Activated CD4-positive, alpha-beta memory T cell treated with anti-CD3 and anti-CD28 coated beads, Interleukin-2, amount 10 ng/mL, durations not matched to agents 7 days and 5 days (primary cell): ENCODE measurements at regions not wholly inside any gene's neighbourhood (a gene's known extent, or its start where the extent isn't known, plus 50 kb on each side); places are given as distances from the start of the nearest gene placed in this dataset.

Source experiments
- CTCF ChIA-PET: fragments of 350-600 bp; sonication (Branson Sonifier 250); formaldehyde crosslinking; loops from one replicate; lab custom pipeline; 2021; ENCODE audit warnings: antibody characterized with exemption, inconsistent platforms; lab: Charles Lee
- POLR2A ChIA-PET: fragments of 350-600 bp; sonication (Branson Sonifier 250); formaldehyde crosslinking; loops from one replicate; lab custom pipeline; 2021; ENCODE audit warnings: antibody characterized with exemption; lab: Charles Lee
- DNase-seq: peaks from one replicate; pipeline ENCODE4 v3.0.0-alpha.2; 2020
- H3K27ac Mint-ChIP-seq: one replicate; pipeline ENCODE4 v1.8.0; 2021; ENCODE audit warnings: mild to moderate bottlenecking, mixed read lengths
- H3K27me3 Mint-ChIP-seq: one replicate; pipeline ENCODE4 v1.8.0; 2021; ENCODE audit warnings: mixed read lengths
- H3K36me3 Mint-ChIP-seq: one replicate; pipeline ENCODE4 v1.8.0; 2021; ENCODE audit warnings: low read depth, mixed read lengths
- H3K4me1 Mint-ChIP-seq: one replicate; pipeline ENCODE4 v1.8.0; 2021; ENCODE audit warnings: mixed read lengths
- H3K4me3 Mint-ChIP-seq: one replicate; pipeline ENCODE4 v1.8.0; 2021; ENCODE audit warnings: mild to moderate bottlenecking, mixed read lengths
- H3K9me3 Mint-ChIP-seq: one replicate; pipeline ENCODE4 v1.8.0; 2021; ENCODE audit warnings: mixed read lengths

GRCh38 chr5:166349046-166349445 is 1942.4 kb upstream of the WWC1 start:
- Mint-ChIP-seq H3K27ac (no peak overlapping the region), H3K9me3 (peaks cover 2% of the 10 kb centered on the region), H3K4me1 (no peaks in the 10 kb centered on the region), H3K27me3 (no peaks in the 10 kb centered on the region), H3K36me3 (no peaks in the 10 kb centered on the region), H3K4me3 (no peak overlapping the region)
- no peak for DNase-seq
- CTCF ChIA-PET: no interaction called here
- POLR2A ChIA-PET: no interaction called here

- no peak for DNase-seq
- H3K4me1 Mint-ChIP-seq: no peaks in the 10 kb centered on the region
- no peaks in the 10 kb centered on the region for H3K27me3 Mint-ChIP-seq
- no peaks in the 10 kb centered on the region for H3K36me3 Mint-ChIP-seq
- no peak overlapping the region for H3K4me3 Mint-ChIP-seq
- ChIA-PET POLR2A (no interaction called here), CTCF (no interaction called here)
- H3K27ac Mint-ChIP-seq: no peak overlapping the region
- peaks cover 17% of the 10 kb centered on the region for H3K9me3 Mint-ChIP-seq
Measured at GRCh38 chr5:166353580-166353979, 1937.9 kb upstream of the WWC1 start.

DNA sequence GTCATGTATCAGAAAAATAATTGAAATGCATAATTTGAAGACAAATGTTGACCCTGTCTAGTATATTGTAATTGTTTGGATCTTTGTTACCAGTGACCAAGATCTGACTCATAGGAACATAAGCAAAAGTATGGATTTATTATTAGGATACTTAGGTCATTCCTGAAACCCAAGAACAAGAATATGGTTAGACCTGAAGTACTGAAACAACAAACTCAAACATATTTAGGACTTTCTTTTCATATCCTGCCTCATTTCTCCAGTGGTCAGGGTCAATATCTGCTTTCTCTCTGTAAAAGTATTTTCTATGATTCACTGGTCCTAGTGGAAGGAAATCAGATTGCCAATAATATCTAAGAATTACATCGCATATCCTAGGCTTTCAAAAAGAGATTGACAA is 1937.1 kb upstream of the WWC1 start:
- DNase-seq: no peak
- peaks cover 17% of the 10 kb centered on the region for H3K9me3 Mint-ChIP-seq
- no peaks in the 10 kb centered on the region for H3K36me3 Mint-ChIP-seq
- ChIA-PET CTCF (no interaction called here), POLR2A (no interaction called here)
- no peak overlapping the region for H3K27ac Mint-ChIP-seq
- H3K27me3 Mint-ChIP-seq: no peaks in the 10 kb centered on the region
- no peak overlapping the region for H3K4me3 Mint-ChIP-seq
- H3K4me1 Mint-ChIP-seq: no peaks in the 10 kb centered on the region

DNA sequence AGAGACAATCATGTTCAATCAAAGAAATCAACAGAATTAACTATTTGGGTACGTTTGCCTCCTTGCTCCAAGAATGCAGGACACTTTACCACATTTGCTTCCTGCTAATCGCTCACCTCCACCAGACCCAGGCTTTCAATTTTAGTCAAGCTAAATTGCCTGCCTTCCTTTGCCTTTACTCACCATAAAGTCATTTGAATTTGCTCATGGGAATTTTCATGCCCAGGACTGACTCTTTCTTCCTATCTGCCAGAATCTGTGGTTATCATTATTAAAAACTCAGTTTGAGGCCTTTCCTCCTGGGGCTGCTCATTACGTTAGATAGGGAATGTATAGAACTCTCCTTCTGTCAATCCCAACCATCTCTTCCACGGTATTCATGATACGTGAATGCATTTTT is 1935.3 kb upstream of the WWC1 start:
- Mint-ChIP-seq H3K36me3 (no peaks in the 10 kb centered on the region), H3K4me3 (no peak overlapping the region), H3K4me1 (no peaks in the 10 kb centered on the region), H3K9me3 (peaks cover 15% of the 10 kb centered on the region), H3K27me3 (no peaks in the 10 kb centered on the region), H3K27ac (no peak overlapping the region)
- POLR2A ChIA-PET: no interaction called here
- DNase-seq: no peak
- CTCF ChIA-PET: no interaction called here

DNA sequence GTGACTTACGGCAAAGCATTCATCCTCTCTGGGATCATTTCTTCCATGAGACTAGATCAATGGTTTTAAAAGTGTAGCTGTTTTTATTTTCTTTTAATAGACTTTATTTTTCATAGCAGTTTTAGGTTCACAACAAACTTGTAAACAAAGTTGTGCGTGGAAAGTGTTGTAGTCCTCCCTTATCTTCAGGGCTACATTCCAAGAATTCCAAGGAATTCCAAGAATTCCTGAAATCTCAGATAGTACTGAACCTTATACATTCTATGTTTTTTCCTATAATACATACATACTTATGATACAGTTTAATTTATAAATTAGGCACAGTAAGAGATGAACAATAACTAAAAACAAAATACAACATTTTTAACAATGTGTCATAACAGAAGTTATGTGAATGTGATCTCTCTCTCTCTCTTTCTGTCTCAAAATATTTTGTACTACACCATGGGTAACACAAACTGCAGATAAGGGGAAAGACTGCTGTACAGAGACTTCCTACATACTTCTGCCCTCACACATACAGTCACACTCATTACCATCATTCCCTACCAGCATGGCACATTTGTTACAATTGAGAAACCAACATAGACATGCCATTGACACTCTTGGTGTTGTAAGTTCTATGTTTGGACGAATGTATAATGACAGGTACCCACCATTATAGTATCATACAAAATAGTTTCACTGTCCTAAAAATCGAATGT is 1933.2 kb upstream of the WWC1 start:
- ChIA-PET POLR2A (no interaction called here), CTCF (no interaction called here)
- H3K27ac Mint-ChIP-seq: no peak overlapping the region
- no peaks in the 10 kb centered on the region for H3K36me3 Mint-ChIP-seq
- H3K4me3 Mint-ChIP-seq: no peak overlapping the region
- H3K9me3 Mint-ChIP-seq: peaks cover 15% of the 10 kb centered on the region
- DNase-seq: no peak
- no peaks in the 10 kb centered on the region for H3K4me1 Mint-ChIP-seq
- H3K27me3 Mint-ChIP-seq: no peaks in the 10 kb centered on the region

GRCh38 chr5:166363087-166363760 is 1928.2 kb upstream of the WWC1 start:
- Mint-ChIP-seq H3K27me3 (no peaks in the 10 kb centered on the region), H3K4me1 (no peaks in the 10 kb centered on the region), H3K4me3 (no peak overlapping the region), H3K27ac (no peak overlapping the region), H3K36me3 (no peaks in the 10 kb centered on the region), H3K9me3 (peaks cover 5% of the 10 kb centered on the region)
- ChIA-PET CTCF (interaction anchor here (0.7 kb wide), 1 partner anchor 42 kb away, joined by 3 read pairs; no protein-coding TSS in a partner anchor), POLR2A (no interaction called here)
- no peak for DNase-seq

GRCh38 chr5:166365164-166365563 is 1926.3 kb upstream of the WWC1 start:
- no peaks in the 10 kb centered on the region for H3K27me3 Mint-ChIP-seq
- DNase-seq: no peak
- no peaks in the 10 kb centered on the region for H3K4me1 Mint-ChIP-seq
- H3K9me3 Mint-ChIP-seq: peaks cover 2% of the 10 kb centered on the region
- ChIA-PET CTCF (no interaction called here), POLR2A (no interaction called here)
- H3K27ac Mint-ChIP-seq: no peak overlapping the region
- no peak overlapping the region for H3K4me3 Mint-ChIP-seq
- H3K36me3 Mint-ChIP-seq: no peaks in the 10 kb centered on the region

DNA sequence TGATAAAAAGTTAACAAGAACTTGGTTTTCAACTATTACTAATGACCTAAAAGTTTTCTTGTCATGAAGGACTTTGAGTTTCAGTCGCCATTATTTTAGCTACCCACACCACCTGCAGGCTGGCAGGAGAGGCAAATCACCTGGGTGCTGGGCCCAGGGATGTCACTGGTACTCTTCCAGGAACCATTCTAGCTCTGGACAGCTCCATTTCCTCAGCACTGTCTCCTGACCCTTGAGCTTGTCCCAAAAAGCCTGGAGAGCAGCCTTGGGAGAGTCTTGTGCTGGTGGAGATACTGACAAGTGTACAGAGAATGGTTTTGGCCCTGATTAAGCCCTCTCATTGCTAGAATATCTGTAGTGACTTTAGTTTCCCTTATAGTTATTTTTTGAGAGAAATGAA is 1924.1 kb upstream of the WWC1 start:
- Mint-ChIP-seq H3K4me1 (peaks cover 1% of the 10 kb centered on the region), H3K4me3 (no peak overlapping the region), H3K36me3 (no peaks in the 10 kb centered on the region), H3K27me3 (no peaks in the 10 kb centered on the region), H3K9me3 (peaks cover 2% of the 10 kb centered on the region), H3K27ac (no peak overlapping the region)
- ChIA-PET POLR2A (no interaction called here), CTCF (no interaction called here)
- no peak for DNase-seq

- Mint-ChIP-seq H3K27ac (no peak overlapping the region), H3K9me3 (peaks cover 2% of the 10 kb centered on the region), H3K36me3 (no peaks in the 10 kb centered on the region), H3K4me3 (no peak overlapping the region), H3K27me3 (no peaks in the 10 kb centered on the region), H3K4me1 (peaks cover 1% of the 10 kb centered on the region)
- ChIA-PET POLR2A (interaction anchor here (0.5 kb wide), 1 partner anchor 571 kb away, joined by 5 read pairs; no protein-coding TSS in a partner anchor), CTCF (interaction anchor here (0.6 kb wide), 1 partner anchor 12 kb away, joined by 3 read pairs; no protein-coding TSS in a partner anchor)
- DNase-seq: no peak
Measured at GRCh38 chr5:166369346-166369745, 1922.1 kb upstream of the WWC1 start.

- Mint-ChIP-seq H3K36me3 (no peaks in the 10 kb centered on the region), H3K9me3 (peaks cover 2% of the 10 kb centered on the region), H3K4me3 (no peak overlapping the region), H3K27ac (no peak overlapping the region), H3K27me3 (no peaks in the 10 kb centered on the region), H3K4me1 (peaks cover 1% of the 10 kb centered on the region)
- ChIA-PET CTCF (no interaction called here), POLR2A (no interaction called here)
- DNase-seq: no peak
Measured at GRCh38 chr5:166369807-166370206, 1921.6 kb upstream of the WWC1 start.

- ChIA-PET CTCF (no interaction called here), POLR2A (no interaction called here)
- Mint-ChIP-seq H3K27me3 (no peaks in the 10 kb centered on the region), H3K27ac (no peak overlapping the region), H3K9me3 (no peaks in the 10 kb centered on the region), H3K36me3 (no peaks in the 10 kb centered on the region), H3K4me3 (peak overlapping the region; percentile 26), H3K4me1 (peaks cover 1% of the 10 kb centered on the region)
- no peak for DNase-seq
Measured at GRCh38 chr5:166370928-166371690, 1920.3 kb upstream of the WWC1 start.

DNA sequence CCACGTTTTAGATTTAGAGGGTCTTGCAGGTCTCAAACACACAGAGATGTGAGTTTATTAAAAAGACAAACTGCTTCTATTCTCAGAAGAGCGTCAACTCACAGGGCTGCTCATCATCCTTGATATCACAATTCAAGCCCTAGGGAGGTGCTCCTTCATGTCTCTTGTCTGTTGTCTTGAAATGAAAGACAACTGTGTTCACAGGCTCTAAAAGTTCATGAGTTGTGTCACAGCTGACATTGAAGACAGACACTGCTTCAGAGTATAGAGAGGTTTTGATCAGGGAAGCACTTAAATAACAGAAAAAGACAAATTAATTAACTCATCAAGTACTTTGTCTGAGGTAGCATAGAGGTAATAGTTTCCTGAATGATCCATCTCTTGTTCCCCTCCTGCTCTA is 1917.6 kb upstream of the WWC1 start:
- ChIA-PET CTCF (no interaction called here), POLR2A (no interaction called here)
- DNase-seq: no peak
- H3K27ac Mint-ChIP-seq: no peak overlapping the region
- H3K4me1 Mint-ChIP-seq: peaks cover 1% of the 10 kb centered on the region
- H3K36me3 Mint-ChIP-seq: no peaks in the 10 kb centered on the region
- H3K9me3 Mint-ChIP-seq: no peaks in the 10 kb centered on the region
- no peaks in the 10 kb centered on the region for H3K27me3 Mint-ChIP-seq
- H3K4me3 Mint-ChIP-seq: no peak overlapping the region

DNA sequence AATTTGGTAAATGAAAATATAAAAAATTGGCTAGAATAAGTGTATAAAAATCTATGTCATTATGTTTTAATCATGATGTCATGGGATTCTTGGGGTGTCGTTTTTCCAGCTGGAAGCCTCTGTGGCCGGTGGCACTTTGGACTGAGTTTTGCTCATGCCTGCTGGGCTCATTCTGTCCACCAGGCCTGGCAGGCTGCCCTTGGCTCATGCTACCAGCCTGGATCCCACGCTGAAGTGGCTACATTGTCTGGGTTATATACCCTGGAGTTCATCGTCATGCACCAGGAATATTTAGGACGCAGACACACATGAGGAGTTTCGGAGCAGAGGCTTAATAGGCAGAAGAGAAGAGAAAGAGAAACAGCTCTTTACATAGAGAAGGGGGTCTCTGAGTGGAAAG is 1913.7 kb upstream of the WWC1 start:
- Mint-ChIP-seq H3K4me1 (no peaks in the 10 kb centered on the region), H3K27me3 (no peaks in the 10 kb centered on the region), H3K36me3 (no peaks in the 10 kb centered on the region), H3K9me3 (peaks cover 5% of the 10 kb centered on the region), H3K4me3 (no peak overlapping the region), H3K27ac (no peak overlapping the region)
- ChIA-PET CTCF (no interaction called here), POLR2A (no interaction called here)
- no peak for DNase-seq
